GM13976 (cell line): ENCODE measurements at regions not wholly inside any gene's neighbourhood (a gene's known extent, or its start where the extent isn't known, plus 50 kb on each side); places are given as distances from the start of the nearest gene placed in this dataset.

Experiments used
- DNase-seq: peaks from one replicate; pipeline ENCODE4 v3.0.0; 2012; ENCODE audit warnings: low spot score
- in situ Hi-C: fragments of 300-500 bp; cut with MboI; formaldehyde crosslinking; loops from one replicate; pipeline ENCODE4 v1.12.0; 2022; ENCODE audit warnings: low sequenced_read_pairs, mixed read lengths, inconsistent platforms; ENCODE audit not compliant: unreplicated experiment
- TF ChIP-seq, protein P1 (sequence below): IDR thresholded peaks from 2 replicates; pipeline ENCODE4 v1.5.1; 2012; ENCODE audit warnings: borderline replicate concordance, mild to moderate bottlenecking; ENCODE audit not compliant: insufficient read depth; ENCODE audit errors: extremely low read depth, missing control alignments, control extremely low read depth

DNA sequence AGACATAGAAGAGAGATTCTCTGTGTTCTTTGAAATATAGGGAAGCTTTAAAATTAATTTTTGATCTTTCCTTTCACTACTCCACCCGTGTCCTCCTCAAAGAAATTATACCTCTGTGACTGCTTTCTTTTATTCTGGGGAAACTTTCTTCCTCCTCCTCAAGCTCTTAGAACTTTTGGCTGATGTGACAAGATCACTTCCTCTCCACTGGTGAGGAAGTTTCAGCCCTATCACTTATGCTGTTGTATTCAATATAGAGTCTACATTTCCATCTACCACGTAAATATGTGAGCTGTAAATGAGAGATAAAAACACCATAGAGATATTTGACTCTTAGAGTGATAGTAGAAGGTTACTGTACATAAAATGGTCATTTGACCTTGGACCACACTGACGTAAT is 141.9 kb upstream of the SASH1 start:
- TF ChIP-seq, protein P1, sequence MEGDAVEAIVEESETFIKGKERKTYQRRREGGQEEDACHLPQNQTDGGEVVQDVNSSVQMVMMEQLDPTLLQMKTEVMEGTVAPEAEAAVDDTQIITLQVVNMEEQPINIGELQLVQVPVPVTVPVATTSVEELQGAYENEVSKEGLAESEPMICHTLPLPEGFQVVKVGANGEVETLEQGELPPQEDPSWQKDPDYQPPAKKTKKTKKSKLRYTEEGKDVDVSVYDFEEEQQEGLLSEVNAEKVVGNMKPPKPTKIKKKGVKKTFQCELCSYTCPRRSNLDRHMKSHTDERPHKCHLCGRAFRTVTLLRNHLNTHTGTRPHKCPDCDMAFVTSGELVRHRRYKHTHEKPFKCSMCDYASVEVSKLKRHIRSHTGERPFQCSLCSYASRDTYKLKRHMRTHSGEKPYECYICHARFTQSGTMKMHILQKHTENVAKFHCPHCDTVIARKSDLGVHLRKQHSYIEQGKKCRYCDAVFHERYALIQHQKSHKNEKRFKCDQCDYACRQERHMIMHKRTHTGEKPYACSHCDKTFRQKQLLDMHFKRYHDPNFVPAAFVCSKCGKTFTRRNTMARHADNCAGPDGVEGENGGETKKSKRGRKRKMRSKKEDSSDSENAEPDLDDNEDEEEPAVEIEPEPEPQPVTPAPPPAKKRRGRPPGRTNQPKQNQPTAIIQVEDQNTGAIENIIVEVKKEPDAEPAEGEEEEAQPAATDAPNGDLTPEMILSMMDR = no peak
- in situ Hi-C loops = no loop called here
- DNase-seq = no peak

DNA sequence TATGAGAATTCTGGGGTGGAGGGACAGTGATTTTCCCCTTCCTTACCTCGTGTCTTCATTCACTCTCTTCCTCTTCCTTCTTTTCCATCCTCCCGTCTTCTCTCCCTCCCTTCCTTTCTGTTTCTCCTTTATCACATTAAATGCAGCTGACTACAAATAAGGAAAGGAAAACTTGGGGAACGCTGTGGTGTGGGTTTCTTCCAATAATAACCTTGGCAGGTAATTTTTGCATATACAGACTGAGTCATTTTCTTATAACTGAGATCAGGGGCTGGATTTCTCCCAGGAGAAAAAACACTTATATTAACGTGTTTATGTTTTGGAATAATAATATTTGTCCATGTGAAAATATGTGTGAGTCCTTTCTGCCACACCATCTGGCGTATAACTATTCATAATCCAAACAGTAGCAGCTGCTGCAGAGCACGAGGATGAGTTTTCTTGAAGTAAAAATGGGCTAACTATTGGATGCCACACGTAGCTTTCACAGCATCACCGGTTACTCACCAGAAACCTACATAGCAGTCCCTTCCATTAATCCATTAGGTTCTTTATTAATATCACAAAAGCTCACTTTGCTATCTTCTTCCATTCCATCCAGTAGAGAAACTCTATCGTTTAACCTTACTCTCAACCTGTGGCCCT is 139.2 kb upstream of the SASH1 start:
- in situ Hi-C loops = no loop called here
- no peak for DNase-seq
- TF ChIP-seq, protein P1 = no peak

DNA sequence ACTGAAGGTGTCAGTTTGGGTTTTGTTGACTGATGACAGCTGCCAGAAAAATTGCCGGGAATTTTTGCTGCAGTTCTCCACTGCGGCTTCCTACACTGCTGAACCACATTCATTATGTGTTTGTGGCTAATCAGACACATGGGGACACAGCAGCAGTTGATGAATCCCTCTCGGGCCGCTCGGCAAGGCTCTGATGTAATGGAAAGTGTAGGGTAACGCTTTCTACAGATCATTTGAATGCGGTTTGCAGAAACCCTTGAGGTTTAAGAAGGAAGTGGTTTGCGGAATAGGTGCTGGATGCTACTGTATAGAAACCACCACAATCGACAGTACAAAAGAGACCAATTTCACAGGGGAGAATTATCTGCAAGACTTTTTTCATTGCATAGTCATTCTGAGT is 138.7 kb upstream of the SASH1 start:
- DNase-seq = peak; percentile 53
- TF ChIP-seq, protein P1 = no peak
- in situ Hi-C loops = no loop called here

DNA sequence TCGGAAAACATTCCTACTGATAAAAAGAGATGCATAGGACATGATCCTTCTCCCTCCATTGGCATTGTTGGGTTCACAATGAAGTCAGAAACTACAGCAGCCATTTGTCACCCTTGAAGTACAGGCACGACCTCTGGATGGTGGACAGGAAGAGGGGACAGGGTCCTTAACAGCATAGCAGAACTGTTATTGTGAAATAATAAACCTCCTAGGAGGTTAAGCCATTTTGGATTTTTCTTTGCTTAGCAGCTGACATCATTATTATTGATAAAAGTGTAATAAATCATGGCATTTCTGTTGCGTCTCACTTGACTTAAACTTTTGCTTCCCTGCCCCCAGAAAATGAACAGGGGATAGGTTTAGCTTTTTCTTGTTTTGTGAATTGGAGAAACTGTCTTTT is 134.3 kb upstream of the SASH1 start:
- no peak for DNase-seq
- TF ChIP-seq, protein P1 = no peak
- in situ Hi-C loops = no loop called here

DNA sequence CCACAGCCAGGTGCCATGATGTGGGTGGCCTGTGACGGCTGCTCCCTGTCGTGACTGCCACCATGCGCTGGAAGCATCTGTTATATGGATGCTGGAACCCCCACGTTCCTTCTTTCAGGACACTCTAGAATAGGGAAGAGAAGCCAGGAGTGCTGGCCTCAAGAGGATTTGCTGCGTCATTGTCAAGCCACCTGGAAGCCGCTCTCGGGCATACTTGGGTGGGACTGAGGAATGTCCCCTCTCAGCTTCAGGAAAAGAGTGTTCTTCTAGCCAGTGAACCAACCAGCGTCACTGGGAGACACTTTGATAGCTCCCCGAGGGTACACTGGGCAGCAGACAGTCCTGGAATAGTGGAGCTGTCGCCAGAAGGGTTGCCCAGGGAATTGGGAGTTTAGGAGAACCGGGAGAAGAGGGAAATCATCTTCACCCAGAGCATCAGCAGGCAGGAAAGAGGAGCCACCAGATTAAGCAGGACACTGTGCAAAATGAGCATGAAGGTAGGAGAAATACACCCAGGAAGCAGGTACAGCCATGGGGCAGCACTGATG is 130.8 kb upstream of the SASH1 start:
- TF ChIP-seq, protein P1 = no peak
- in situ Hi-C loops = no loop called here
- DNase-seq = no peak

DNA sequence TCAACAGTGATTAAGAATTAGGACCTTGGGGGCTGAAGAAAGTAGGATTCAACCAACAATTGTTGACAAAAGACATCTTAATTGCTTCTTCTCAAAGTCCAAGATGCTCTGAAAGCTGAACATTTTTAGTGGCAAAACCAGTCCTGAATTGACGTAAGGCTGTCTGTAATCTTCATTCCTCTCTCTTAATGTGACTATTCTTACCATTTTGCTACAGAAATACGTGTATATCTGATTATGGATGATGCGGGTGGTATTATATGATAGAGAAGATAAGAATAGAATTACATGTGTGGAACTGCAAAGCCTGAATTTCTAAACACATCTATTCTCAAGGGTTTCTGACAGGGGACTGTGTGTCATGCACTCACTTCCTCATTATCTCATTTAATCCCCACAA is 130.3 kb upstream of the SASH1 start:
- TF ChIP-seq, protein P1 = no peak
- in situ Hi-C loops = no loop called here
- DNase-seq = no peak
